ENCODE measurements at regions not wholly inside any gene's neighbourhood (a gene's known extent, or its start where the extent isn't known, plus 50 kb on each side); places are given as distances from the start of the nearest gene placed in this dataset.

- H3K27ac Mint-ChIP-seq: no peak overlapping the region
- peaks cover 9% of the 10 kb centered on the region for H3K9me3 Mint-ChIP-seq
- intact Hi-C loops (cut with micrococcal nuclease): no loop called here
- no peaks in the 10 kb centered on the region for H3K27me3 Mint-ChIP-seq (ENCODE audit: insufficient read depth)
- H3K4me3 Mint-ChIP-seq: no peak overlapping the region
- no peaks in the 10 kb centered on the region for H3K4me1 Mint-ChIP-seq (ENCODE audit: low read depth)
- H3K36me3 Mint-ChIP-seq (ENCODE audit: low read depth): no peaks in the 10 kb centered on the region
- DNase-seq (ENCODE audit: low spot score): no peak
Observed at GRCh38 chr10:117899181-117899683, 147.5 kb downstream of the RAB11FIP2 start.

GRCh38 chr10:117900280-117900679 lies 146.5 kb downstream of the RAB11FIP2 start:
- Mint-ChIP-seq H3K27me3 (ENCODE audit: insufficient read depth) (no peaks in the 10 kb centered on the region), H3K36me3 (ENCODE audit: low read depth) (no peaks in the 10 kb centered on the region), H3K4me3 (no peak overlapping the region), H3K9me3 (peaks cover 9% of the 10 kb centered on the region), H3K27ac (no peak overlapping the region), H3K4me1 (ENCODE audit: low read depth) (no peaks in the 10 kb centered on the region)
- no peak for DNase-seq (ENCODE audit: low spot score)
- intact Hi-C loops (cut with micrococcal nuclease): no loop called here

GRCh38 chr10:117903854-117904253 lies 142.9 kb downstream of the RAB11FIP2 start:
- H3K27me3 Mint-ChIP-seq (ENCODE audit: insufficient read depth): no peaks in the 10 kb centered on the region
- no peaks in the 10 kb centered on the region for H3K36me3 Mint-ChIP-seq (ENCODE audit: low read depth)
- intact Hi-C loops (cut with micrococcal nuclease): no loop called here
- no peak for DNase-seq (ENCODE audit: low spot score)
- H3K9me3 Mint-ChIP-seq: no peaks in the 10 kb centered on the region
- H3K4me3 Mint-ChIP-seq: no peak overlapping the region
- no peaks in the 10 kb centered on the region for H3K4me1 Mint-ChIP-seq (ENCODE audit: low read depth)
- H3K27ac Mint-ChIP-seq: no peak overlapping the region

- no peaks in the 10 kb centered on the region for H3K9me3 Mint-ChIP-seq
- H3K36me3 Mint-ChIP-seq (ENCODE audit: low read depth): no peaks in the 10 kb centered on the region
- intact Hi-C loops (cut with micrococcal nuclease): no loop called here
- H3K4me1 Mint-ChIP-seq (ENCODE audit: low read depth): no peaks in the 10 kb centered on the region
- no peak overlapping the region for H3K27ac Mint-ChIP-seq
- H3K4me3 Mint-ChIP-seq: no peak overlapping the region
- no peaks in the 10 kb centered on the region for H3K27me3 Mint-ChIP-seq (ENCODE audit: insufficient read depth)
- no peak for DNase-seq (ENCODE audit: low spot score)
Observed at GRCh38 chr10:117905404-117905803, 141.3 kb downstream of the RAB11FIP2 start.

- Mint-ChIP-seq H3K4me1 (ENCODE audit: low read depth) (no peaks in the 10 kb centered on the region), H3K27me3 (ENCODE audit: insufficient read depth) (peaks cover 8% of the 10 kb centered on the region), H3K27ac (no peak overlapping the region)
Observed at GRCh38 chr10:117911684-117912083, 135.1 kb downstream of the RAB11FIP2 start.

GRCh38 chr10:117914334-117914733 lies 132.4 kb downstream of the RAB11FIP2 start:
- Mint-ChIP-seq H3K27ac (no peak overlapping the region), H3K27me3 (ENCODE audit: insufficient read depth) (peaks cover 10% of the 10 kb centered on the region), H3K4me3 (no peak overlapping the region), H3K9me3 (no peaks in the 10 kb centered on the region), H3K36me3 (ENCODE audit: low read depth) (no peaks in the 10 kb centered on the region), H3K4me1 (ENCODE audit: low read depth) (no peaks in the 10 kb centered on the region)
- intact Hi-C loops (cut with micrococcal nuclease): no loop called here
- no peak for DNase-seq (ENCODE audit: low spot score)

More at GRCh38 chr10:117911684-117912083, 135.1 kb downstream of the RAB11FIP2 start:
- no peak overlapping the region for H3K4me3 Mint-ChIP-seq
- H3K36me3 Mint-ChIP-seq (ENCODE audit: low read depth): no peaks in the 10 kb centered on the region
- no peaks in the 10 kb centered on the region for H3K9me3 Mint-ChIP-seq
- DNase-seq (ENCODE audit: low spot score): no peak
- intact Hi-C loops (cut with micrococcal nuclease): no loop called here

GRCh38 chr10:117920956-117921355 lies 125.8 kb downstream of the RAB11FIP2 start:
- Mint-ChIP-seq H3K4me1 (ENCODE audit: low read depth) (no peaks in the 10 kb centered on the region), H3K9me3 (no peaks in the 10 kb centered on the region), H3K27ac (no peak overlapping the region), H3K27me3 (ENCODE audit: insufficient read depth) (peaks cover 3% of the 10 kb centered on the region), H3K4me3 (no peak overlapping the region), H3K36me3 (ENCODE audit: low read depth) (no peaks in the 10 kb centered on the region)
- no peak for DNase-seq (ENCODE audit: low spot score)
- intact Hi-C loops (cut with micrococcal nuclease): no loop called here

- Mint-ChIP-seq H3K9me3 (no peaks in the 10 kb centered on the region), H3K4me1 (ENCODE audit: low read depth) (no peaks in the 10 kb centered on the region), H3K27me3 (ENCODE audit: insufficient read depth) (peaks cover 3% of the 10 kb centered on the region), H3K4me3 (no peak overlapping the region), H3K36me3 (ENCODE audit: low read depth) (no peaks in the 10 kb centered on the region), H3K27ac (no peak overlapping the region)
- no peak for DNase-seq (ENCODE audit: low spot score)
- intact Hi-C loops (cut with micrococcal nuclease): no loop called here
Observed at GRCh38 chr10:117921421-117921820, 125.3 kb downstream of the RAB11FIP2 start.

GRCh38 chr10:117924820-117925219 lies 121.9 kb downstream of the RAB11FIP2 start:
- Mint-ChIP-seq H3K36me3 (ENCODE audit: low read depth) (no peaks in the 10 kb centered on the region), H3K4me1 (ENCODE audit: low read depth) (no peaks in the 10 kb centered on the region), H3K4me3 (no peak overlapping the region), H3K27ac (no peak overlapping the region), H3K9me3 (no peaks in the 10 kb centered on the region), H3K27me3 (ENCODE audit: insufficient read depth) (peaks cover 3% of the 10 kb centered on the region)
- no peak for DNase-seq (ENCODE audit: low spot score)
- intact Hi-C loops (cut with micrococcal nuclease): no loop called here

GRCh38 chr10:117925369-117925768 lies 121.4 kb downstream of the RAB11FIP2 start:
- intact Hi-C loops (cut with micrococcal nuclease): no loop called here
- Mint-ChIP-seq H3K27me3 (ENCODE audit: insufficient read depth) (peaks cover 3% of the 10 kb centered on the region), H3K27ac (no peak overlapping the region), H3K4me1 (ENCODE audit: low read depth) (no peaks in the 10 kb centered on the region), H3K9me3 (no peaks in the 10 kb centered on the region), H3K36me3 (ENCODE audit: low read depth) (no peaks in the 10 kb centered on the region), H3K4me3 (no peak overlapping the region)
- DNase-seq (ENCODE audit: low spot score): no peak

- Mint-ChIP-seq H3K4me1 (ENCODE audit: low read depth) (no peaks in the 10 kb centered on the region), H3K4me3 (no peak overlapping the region), H3K27me3 (ENCODE audit: insufficient read depth) (peaks cover 3% of the 10 kb centered on the region), H3K27ac (no peak overlapping the region), H3K9me3 (no peaks in the 10 kb centered on the region), H3K36me3 (ENCODE audit: low read depth) (no peaks in the 10 kb centered on the region)
- no peak for DNase-seq (ENCODE audit: low spot score)
- intact Hi-C loops (cut with micrococcal nuclease): no loop called here
Observed at GRCh38 chr10:117926491-117926890, 120.2 kb downstream of the RAB11FIP2 start.

- Mint-ChIP-seq H3K27ac (no peak overlapping the region), H3K4me3 (no peak overlapping the region), H3K27me3 (ENCODE audit: insufficient read depth) (peaks cover 3% of the 10 kb centered on the region), H3K9me3 (no peaks in the 10 kb centered on the region), H3K4me1 (ENCODE audit: low read depth) (no peaks in the 10 kb centered on the region), H3K36me3 (ENCODE audit: low read depth) (no peaks in the 10 kb centered on the region)
- DNase-seq (ENCODE audit: low spot score): no peak
- intact Hi-C loops (cut with micrococcal nuclease): no loop called here
Observed at GRCh38 chr10:117927332-117927731, 119.4 kb downstream of the RAB11FIP2 start.

- Mint-ChIP-seq H3K27me3 (ENCODE audit: insufficient read depth) (peaks cover 3% of the 10 kb centered on the region), H3K4me3 (no peak overlapping the region), H3K27ac (no peak overlapping the region), H3K36me3 (ENCODE audit: low read depth) (no peaks in the 10 kb centered on the region), H3K4me1 (ENCODE audit: low read depth) (no peaks in the 10 kb centered on the region), H3K9me3 (no peaks in the 10 kb centered on the region)
- intact Hi-C loops (cut with micrococcal nuclease): no loop called here
- DNase-seq (ENCODE audit: low spot score): no peak
Observed at GRCh38 chr10:117927871-117928270, 118.9 kb downstream of the RAB11FIP2 start.

- Mint-ChIP-seq H3K4me1 (ENCODE audit: low read depth) (no peaks in the 10 kb centered on the region), H3K9me3 (no peaks in the 10 kb centered on the region), H3K27me3 (ENCODE audit: insufficient read depth) (peaks cover 3% of the 10 kb centered on the region), H3K27ac (no peak overlapping the region), H3K4me3 (no peak overlapping the region), H3K36me3 (ENCODE audit: low read depth) (no peaks in the 10 kb centered on the region)
- no peak for DNase-seq (ENCODE audit: low spot score)
- intact Hi-C loops (cut with micrococcal nuclease): no loop called here
Observed at GRCh38 chr10:117928281-117928680, 118.5 kb downstream of the RAB11FIP2 start.

All from activated T-helper 1 cell treated with anti-CD3 and anti-CD28 coated beads, Interleukin-12 subunit alpha, Interleukin-12 subunit beta, Interleukin-2, Interleukin-4 antibody, amounts not matched to agents 30 ng/mL and 10 ng/mL and 1 ng/mL, durations not matched to agents 14 hours and 24 hours and 36 hours (primary cell).